DMS153 treated with DMSO at 0.1 percent for 48 hours (cell line): ENCODE measurements at regions not wholly inside any gene's neighbourhood (a gene's known extent, or its start where the extent isn't known, plus 50 kb on each side); places are given as distances from the start of the nearest gene placed in this dataset.

Experiments used
- DNase-seq: peaks from one replicate; lab custom pipeline; 2025; ENCODE audit not compliant: unreplicated experiment; lab: John Stamatoyannopoulos, UW

DNA sequence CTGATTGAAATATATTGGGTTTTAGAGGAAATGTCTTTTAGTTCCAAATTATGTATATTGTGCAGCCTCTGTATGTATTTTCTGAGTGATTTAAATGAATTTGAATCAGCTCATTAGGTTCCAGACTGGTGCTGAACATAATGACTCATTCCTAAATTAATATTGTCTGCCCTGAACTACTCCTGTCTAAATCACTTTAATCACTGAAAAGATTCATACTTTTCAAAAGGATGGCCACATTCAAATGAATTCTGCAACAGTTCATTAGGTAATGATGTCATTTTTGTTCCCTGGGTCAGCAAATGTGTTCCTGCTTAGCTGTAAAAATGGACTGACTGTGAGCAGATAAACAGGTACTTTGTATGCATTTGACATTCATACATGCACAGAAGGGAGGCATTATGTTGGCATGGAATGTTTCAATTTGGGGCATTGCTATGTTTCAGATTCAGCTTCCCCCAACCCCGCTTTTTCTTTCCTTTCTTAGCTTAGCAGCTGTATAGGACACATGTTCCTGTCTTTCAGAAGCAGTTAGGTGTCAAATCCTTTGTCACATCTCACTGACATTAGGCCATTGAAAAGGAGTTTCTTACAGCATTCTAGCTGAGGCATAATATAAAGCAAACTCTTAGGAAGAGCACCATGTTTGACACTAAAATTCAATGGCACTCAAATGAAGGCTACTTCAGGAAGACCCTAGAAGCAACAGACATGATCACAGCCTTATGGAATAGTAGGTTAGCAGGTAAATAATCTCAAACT is 318.5 kb upstream of the ARPP21 start:
- DNase-seq: no peak

- no peak for DNase-seq
These were observed 317.3 kb upstream of the ARPP21 start for GRCh38 chr3:35322070-35322469.

GRCh38 chr3:35335703-35336102 is 303.6 kb upstream of the ARPP21 start:
- DNase-seq: no peak

DNA sequence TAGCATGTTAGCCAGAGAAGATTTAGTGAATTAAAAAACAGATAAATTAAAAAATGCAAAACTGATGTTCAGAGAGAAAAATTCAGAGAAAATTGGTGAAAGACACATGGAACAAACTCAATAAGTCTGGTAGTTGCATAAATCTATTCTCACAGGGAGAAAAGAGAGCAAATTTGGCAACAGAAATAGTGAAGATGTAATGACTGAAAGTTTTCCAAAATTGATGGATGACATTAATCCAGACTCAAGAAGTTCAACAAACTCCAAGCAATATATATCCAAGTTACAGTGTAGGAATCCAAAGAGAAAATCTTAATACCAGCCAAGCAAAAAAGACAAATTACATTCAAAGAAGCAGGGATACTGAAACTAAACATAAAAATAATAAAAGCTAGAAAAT is 302.7 kb upstream of the ARPP21 start:
- DNase-seq: no peak

DNA sequence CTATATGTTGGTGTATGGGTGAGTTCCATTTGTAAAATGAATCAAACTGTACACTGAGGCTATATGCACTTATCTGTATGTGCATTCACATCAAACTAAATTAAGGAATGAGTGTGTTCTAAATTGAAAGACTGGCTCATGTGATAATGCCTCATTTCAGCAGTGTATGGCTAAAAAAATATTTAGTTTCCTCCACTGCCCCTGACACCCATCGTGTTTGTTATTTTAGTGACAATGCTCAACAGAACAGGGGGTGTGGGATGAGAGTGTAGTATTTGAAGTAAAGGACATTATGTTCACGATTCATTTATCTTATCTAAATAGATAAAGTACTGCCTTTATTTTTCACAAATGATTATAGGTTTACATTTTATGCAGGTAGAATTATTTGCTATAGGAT is 301.1 kb upstream of the ARPP21 start:
- no peak for DNase-seq

GRCh38 chr3:35380196-35380595 is 259.1 kb upstream of the ARPP21 start:
- no peak for DNase-seq

GRCh38 chr3:35383216-35383615 is 256.1 kb upstream of the ARPP21 start:
- DNase-seq: no peak

DNA sequence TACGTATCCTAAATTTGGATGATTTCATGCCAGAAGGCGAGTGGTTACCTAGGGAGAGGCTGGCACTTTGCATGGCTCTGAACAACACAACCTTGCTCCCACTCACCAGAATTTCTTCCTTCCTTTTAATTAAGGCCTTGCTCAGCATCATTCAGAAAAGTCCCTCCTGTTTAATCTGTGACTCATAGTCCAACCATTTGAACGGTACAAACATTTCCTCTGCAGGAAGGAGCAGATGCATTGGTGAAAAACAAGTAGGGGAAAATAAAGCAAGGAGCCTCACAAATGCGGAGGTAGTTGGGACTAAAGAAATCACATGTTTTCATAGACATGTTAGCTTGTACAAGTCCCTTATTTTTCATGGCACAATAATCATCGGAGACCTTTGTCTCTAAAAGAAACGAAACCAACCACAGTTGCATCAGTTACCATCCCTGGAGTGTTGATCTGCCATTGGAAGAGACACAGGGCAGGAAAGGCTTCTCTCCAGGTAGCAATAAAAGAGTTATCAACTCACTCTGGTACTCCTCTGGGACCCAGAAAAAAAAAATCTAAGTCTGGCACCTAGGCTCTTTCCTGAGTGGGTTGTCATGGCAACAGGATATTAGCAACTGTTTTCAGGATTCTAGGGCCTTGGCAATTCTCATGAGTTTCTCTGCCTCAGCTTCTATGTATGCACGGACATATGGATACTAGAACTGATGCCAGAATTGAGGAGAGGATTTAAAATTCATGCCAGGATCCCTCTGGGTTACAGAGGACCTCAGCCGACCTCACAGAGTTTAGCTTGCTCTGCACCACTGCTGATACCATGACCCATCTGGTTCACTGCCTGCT is 255.4 kb upstream of the ARPP21 start:
- DNase-seq: no peak

- DNase-seq: no peak
These were observed 254.1 kb upstream of the ARPP21 start for GRCh38 chr3:35385271-35385670.

DNA sequence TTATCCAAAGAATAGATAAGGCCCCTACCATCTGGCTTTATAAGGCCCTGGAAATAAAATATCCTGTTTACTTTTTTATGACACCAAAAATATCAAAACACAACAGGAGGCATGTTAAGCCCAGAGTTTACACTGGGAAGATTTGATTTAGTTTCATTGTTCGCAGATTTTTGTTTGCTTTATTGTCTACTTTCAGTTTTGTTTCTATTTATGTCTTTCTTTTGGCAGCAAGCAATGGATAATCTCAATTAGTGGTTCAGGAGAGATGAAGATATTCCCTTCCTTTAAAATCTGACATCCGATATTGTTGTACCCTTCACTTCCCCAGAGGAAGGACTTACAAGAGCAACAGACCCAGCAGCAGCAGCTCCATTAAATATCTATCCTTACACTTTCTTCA is 249.4 kb upstream of the ARPP21 start:
- DNase-seq: no peak

DNA sequence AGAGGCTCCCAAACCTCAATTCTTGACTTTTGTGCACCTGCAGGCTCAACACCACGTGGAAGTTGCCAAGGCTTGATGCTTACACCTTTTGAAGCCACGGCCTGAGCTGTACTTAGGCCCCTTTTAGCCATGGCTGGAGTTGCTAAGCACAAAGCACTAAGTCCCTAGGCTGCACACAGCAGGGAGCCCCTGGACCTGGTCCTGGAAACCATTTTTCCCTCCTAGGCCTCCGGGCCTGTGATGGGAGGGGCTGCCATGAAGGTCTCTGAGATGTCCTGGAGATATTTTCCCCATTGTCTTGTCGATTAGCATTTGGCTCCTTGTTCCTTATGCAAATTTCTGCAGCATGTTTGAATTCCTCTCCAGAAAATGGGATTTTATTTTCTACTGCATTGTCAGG is 247.1 kb upstream of the ARPP21 start:
- no peak for DNase-seq

DNA sequence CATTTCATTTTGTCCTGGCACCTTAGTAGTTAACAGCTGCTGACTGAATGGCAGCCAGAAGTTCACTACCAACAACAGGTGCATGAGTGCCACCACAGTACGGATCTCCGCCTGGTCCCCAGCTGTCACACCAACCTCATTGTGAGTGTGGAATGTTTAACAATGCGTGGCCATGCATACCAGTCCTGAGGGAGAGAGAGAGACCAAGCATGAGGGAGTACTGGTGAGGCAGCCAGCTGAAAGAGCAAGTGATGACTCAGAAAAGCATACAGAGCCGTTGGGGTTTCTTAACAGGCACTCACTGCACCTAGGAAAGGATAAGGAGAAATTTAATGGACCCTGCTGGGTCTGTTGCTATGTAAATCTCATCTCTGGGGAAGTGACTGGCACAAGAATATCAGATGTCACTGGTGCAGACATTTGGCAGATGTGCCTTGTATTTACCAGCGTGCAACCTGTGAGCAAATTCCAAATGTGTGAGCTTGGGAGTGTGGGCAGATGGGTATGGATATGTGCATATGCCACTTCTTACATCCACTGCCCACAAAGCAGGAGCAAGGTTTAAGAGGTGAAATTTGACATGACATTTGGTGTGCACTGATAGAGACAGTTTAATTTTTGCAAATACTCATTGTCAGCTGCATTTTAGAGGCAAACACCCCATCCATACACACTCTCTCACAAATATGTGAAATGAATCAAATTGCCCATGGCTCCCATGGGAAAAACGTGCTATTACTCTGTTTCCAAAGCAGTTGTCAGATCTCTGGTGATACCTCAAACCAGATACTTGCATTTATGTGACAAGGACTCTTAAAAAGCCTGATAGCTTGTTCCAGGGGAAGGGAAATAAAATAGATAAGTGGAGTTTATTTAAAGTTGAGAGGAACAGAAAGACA is 245.2 kb upstream of the ARPP21 start:
- DNase-seq: no peak

- no peak for DNase-seq
These were observed 244.4 kb upstream of the ARPP21 start for GRCh38 chr3:35394905-35395304.

DNA sequence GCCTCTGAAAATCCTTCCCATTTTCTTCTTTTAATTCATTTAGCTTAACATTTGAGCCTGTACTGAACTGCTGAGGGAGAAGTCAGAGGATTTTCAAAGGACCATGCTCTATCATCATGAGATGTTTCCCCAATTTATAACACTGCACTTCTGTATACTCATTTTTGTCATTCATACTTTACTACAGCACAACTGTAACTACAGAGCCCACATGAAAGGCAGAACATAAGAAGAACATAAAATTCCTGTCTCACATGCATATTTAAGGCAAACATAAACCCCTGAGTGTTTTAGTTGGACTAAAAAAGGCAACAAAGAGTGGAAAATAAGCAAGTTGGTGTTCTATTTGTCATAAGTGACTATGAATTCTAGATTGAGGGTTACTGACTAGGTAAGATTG is 237.7 kb upstream of the ARPP21 start:
- no peak for DNase-seq

DNA sequence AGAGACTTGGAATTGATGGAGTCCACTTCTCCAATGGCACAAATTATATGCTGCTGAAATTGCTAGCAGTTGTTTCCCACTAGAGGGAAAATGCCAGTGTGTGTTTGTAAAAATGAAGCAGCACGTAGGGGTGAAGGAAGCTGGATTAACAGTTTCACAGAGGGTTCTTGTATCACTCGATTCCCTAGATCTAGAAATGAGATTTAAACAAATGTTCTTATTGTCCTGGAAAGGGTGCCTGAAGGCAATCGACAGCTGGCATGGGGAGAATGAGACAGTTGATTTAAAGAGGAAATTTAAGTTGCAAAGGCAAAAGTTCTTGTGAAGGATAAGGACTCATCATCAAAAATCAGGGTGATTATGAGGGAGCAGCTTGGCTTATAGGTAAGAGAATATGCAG is 234.8 kb upstream of the ARPP21 start:
- DNase-seq: no peak

- no peak for DNase-seq
These were observed 230.4 kb upstream of the ARPP21 start for GRCh38 chr3:35408882-35409281.

- DNase-seq: no peak
These were observed 229.3 kb upstream of the ARPP21 start for GRCh38 chr3:35409991-35410390.

GRCh38 chr3:35413483-35413882 is 225.8 kb upstream of the ARPP21 start:
- no peak for DNase-seq

GRCh38 chr3:35417080-35417479 is 222.2 kb upstream of the ARPP21 start:
- DNase-seq: no peak

DNA sequence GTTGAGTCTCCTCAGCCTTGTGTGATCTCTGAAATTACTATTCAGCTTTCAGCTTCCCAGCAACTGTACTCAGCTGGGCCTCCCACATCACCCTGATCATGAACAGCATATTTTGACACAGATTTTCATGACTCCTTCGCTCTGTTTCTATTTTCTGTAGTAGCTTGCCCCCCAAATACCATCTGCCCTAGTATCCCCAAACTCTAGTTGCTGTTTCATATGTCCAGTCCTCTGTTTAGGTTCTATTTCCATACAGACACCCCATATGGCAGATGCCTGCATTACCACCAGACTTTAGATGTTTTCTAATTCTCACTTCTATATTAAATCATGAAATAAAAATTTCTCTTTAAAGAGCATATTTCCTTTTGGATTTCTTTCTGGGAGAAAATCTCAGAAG is 217.2 kb upstream of the ARPP21 start:
- DNase-seq: no peak

DNA sequence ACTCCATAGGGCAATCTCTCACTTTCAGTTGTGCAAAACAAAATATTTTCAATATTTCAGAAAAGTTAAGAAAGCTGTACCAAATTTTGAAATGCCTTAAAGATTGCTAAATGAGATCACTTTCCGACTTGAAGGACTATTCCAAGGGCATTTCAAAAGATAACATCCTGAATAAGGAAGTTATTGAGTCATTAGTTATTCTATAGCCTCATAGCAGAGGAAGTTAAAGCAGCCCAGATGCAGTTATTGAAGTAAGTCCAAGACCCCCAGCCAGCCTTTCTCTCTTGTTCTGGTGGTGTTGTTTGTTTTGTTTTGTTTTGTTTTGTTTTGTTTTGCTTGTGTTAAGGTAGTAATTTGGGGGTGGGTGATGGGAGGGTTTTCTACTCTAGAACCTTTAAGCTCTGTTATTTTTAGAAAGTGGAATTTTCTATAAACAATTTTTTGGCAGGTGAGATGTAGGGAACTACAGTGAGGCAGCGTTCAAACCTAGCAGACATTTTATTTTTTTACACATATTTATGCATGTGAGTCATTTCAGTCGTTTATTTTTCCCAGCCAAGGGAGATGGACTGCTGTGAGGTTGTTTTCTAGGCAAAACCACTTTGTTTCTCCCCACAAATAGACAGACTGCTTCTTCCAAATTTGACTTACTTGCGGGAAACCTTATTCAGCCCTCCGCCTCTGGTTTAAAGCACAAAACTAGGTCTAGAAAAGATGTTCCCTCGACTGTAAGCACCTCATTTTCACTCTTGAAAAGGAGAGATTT is 216.3 kb upstream of the ARPP21 start:
- DNase-seq: no peak
